ENCODE measurements at regions not wholly inside any gene's neighbourhood (a gene's known extent, or its start where the extent isn't known, plus 50 kb on each side); places are given as distances from the start of the nearest gene placed in this dataset.

- H3K27me3 ChIP-seq (ENCODE audit: control insufficient read depth in 2 of 2, insufficient read depth in 2 of 2, low read length in 2 of 2) = no peaks in the 10 kb centered on the region
- H3K4me1 Mint-ChIP-seq = no peaks in the 10 kb centered on the region
- no peak overlapping the region for H3K4me3 ChIP-seq (replicated peaks in 1 of 3; ENCODE audit: low read depth in 2 of 3, low read length in 3 of 3)
- no peaks in the 10 kb centered on the region for H3K4me1 ChIP-seq (ENCODE audit: control insufficient read depth in 1 of 2, insufficient read depth in 2 of 2, low read length in 2 of 2)
- intact Hi-C loops (cut with micrococcal nuclease) = no loop called here
- H2AFZ ChIP-seq (ENCODE audit: insufficient read depth, low read depth, low read length, poor library complexity, severe bottlenecking) = no peak overlapping the region
- H3K27ac ChIP-seq (ENCODE audit: low read depth in 1 of 2, low read length in 2 of 2) = no peak overlapping the region
- H3K4me3 Mint-ChIP-seq = no peak overlapping the region
- H3K36me3 Mint-ChIP-seq = no peaks in the 10 kb centered on the region
- H3K9me3 Mint-ChIP-seq = peaks cover 0 to 3% (median 2%) of the 10 kb centered on the region in 7 donors
- no CpG with 5 or more reads among the region's 1 CpG for WGBS (ENCODE audit: insufficient coverage)
- no peaks in the 10 kb centered on the region for H3K9me3 ChIP-seq (replicated peaks in 1 of 2; ENCODE audit: control insufficient read depth in 1 of 2, insufficient read depth in 1 of 2, low read length in 2 of 2)
- H3K4me2 ChIP-seq (replicated peaks; ENCODE audit: extremely low read depth, low read length, poor library complexity, severe bottlenecking) = no peak overlapping the region
- no peak overlapping the region for H3K9ac ChIP-seq (ENCODE audit: insufficient read depth, low read length, poor library complexity, severe bottlenecking)
- no peaks in the 10 kb centered on the region for H3K27me3 Mint-ChIP-seq (ENCODE audit: low read depth in 3 of 3)
- no peaks in the 10 kb centered on the region for H4K20me1 ChIP-seq (ENCODE audit: insufficient read depth, low read length)
- no peaks in the 10 kb centered on the region for H3K36me3 ChIP-seq (replicated peaks in 1 of 2; ENCODE audit: control insufficient read depth in 1 of 2, insufficient read depth in 2 of 2, low read length in 2 of 2)
- no peak for DNase-seq
- no peak overlapping the region for H3K27ac Mint-ChIP-seq
- no peak for TF ChIP-seq CTCF (IDR thresholded peaks at IDR 0.05)
- H3K79me2 ChIP-seq (ENCODE audit: insufficient read depth, low read length) = no peaks in the 10 kb centered on the region
Observed at GRCh38 chr1:95984798-95985374, 736.7 kb upstream of the PTBP2 start.

GRCh38 chr1:95990033-95990432 is 731.6 kb upstream of the PTBP2 start:
- H3K79me2 ChIP-seq (ENCODE audit: insufficient read depth, low read length) = no peaks in the 10 kb centered on the region
- Mint-ChIP-seq H3K9me3 (peaks cover 0 to 3% (median 2%) of the 10 kb centered on the region in 7 donors), H3K4me3 (no peak overlapping the region), H3K4me1 (no peaks in the 10 kb centered on the region), H3K36me3 (no peaks in the 10 kb centered on the region), H3K27me3 (ENCODE audit: low read depth in 3 of 3) (peaks cover 0 to 4% (median 0%) of the 10 kb centered on the region in 3 donors), H3K27ac (no peak overlapping the region)
- H3K27me3 ChIP-seq (ENCODE audit: control insufficient read depth in 2 of 2, insufficient read depth in 2 of 2, low read length in 2 of 2) = no peaks in the 10 kb centered on the region
- no peak overlapping the region for H2AFZ ChIP-seq (ENCODE audit: insufficient read depth, low read depth, low read length, poor library complexity, severe bottlenecking)
- no peak for TF ChIP-seq CTCF (IDR thresholded peaks at IDR 0.05)
- no peak overlapping the region for H3K9ac ChIP-seq (ENCODE audit: insufficient read depth, low read length, poor library complexity, severe bottlenecking)
- no peak for DNase-seq
- no peaks in the 10 kb centered on the region for H3K9me3 ChIP-seq (replicated peaks in 1 of 2; ENCODE audit: control insufficient read depth in 1 of 2, insufficient read depth in 1 of 2, low read length in 2 of 2)
- H3K27ac ChIP-seq (ENCODE audit: low read depth in 1 of 2, low read length in 2 of 2) = no peak overlapping the region
- no peak overlapping the region for H3K4me3 ChIP-seq (replicated peaks in 1 of 3; ENCODE audit: low read depth in 2 of 3, low read length in 3 of 3)
- H3K4me1 ChIP-seq (ENCODE audit: control insufficient read depth in 1 of 2, insufficient read depth in 2 of 2, low read length in 2 of 2) = no peaks in the 10 kb centered on the region
- WGBS (ENCODE audit: insufficient coverage) = no CpG with 5 or more reads among the region's 2 CpGs
- no peaks in the 10 kb centered on the region for H3K36me3 ChIP-seq (replicated peaks in 1 of 2; ENCODE audit: control insufficient read depth in 1 of 2, insufficient read depth in 2 of 2, low read length in 2 of 2)
- no peak overlapping the region for H3K4me2 ChIP-seq (replicated peaks; ENCODE audit: extremely low read depth, low read length, poor library complexity, severe bottlenecking)
- intact Hi-C loops (cut with micrococcal nuclease) = no loop called here
- no peaks in the 10 kb centered on the region for H4K20me1 ChIP-seq (ENCODE audit: insufficient read depth, low read length)

Measured in CD14-positive monocyte (primary cell).